ENCODE measurements at regions not wholly inside any gene's neighbourhood (a gene's known extent, or its start where the extent isn't known, plus 50 kb on each side); places are given as distances from the start of the nearest gene placed in this dataset.

GRCh38 chr22:26952004-26952403 lies 294.6 kb downstream of the MIAT start:
- Histone ChIP-seq H3K4me3 (ENCODE audit: low read depth, low read length) (no peak overlapping the region), H3K27me3 (ENCODE audit: control insufficient read depth, insufficient read depth, low read length) (peaks cover 35% of the 10 kb centered on the region), H3K36me3 (ENCODE audit: control insufficient read depth, insufficient read depth, low read length) (no peaks in the 10 kb centered on the region)
- no peak for DNase-seq (ENCODE audit: low read depth)
- no peak for TF ChIP-seq CTCF (IDR thresholded peaks at IDR 0.05; ENCODE audit: insufficient read depth, low read length, poor library complexity, severe bottlenecking)

GRCh38 chr22:26952451-26953011 lies 295.1 kb downstream of the MIAT start:
- no peak for DNase-seq (ENCODE audit: low read depth)
- Histone ChIP-seq H3K36me3 (ENCODE audit: control insufficient read depth, insufficient read depth, low read length) (no peaks in the 10 kb centered on the region), H3K27me3 (ENCODE audit: control insufficient read depth, insufficient read depth, low read length) (peaks cover 35% of the 10 kb centered on the region), H3K4me3 (ENCODE audit: low read depth, low read length) (no peak overlapping the region)
- TF ChIP-seq CTCF (IDR thresholded peaks at IDR 0.05; ENCODE audit: insufficient read depth, low read length, poor library complexity, severe bottlenecking), result no peak

GRCh38 chr22:26953012-26953883 lies 295.9 kb downstream of the MIAT start:
- Histone ChIP-seq H3K36me3 (ENCODE audit: control insufficient read depth, insufficient read depth, low read length) (no peaks in the 10 kb centered on the region), H3K4me3 (ENCODE audit: low read depth, low read length) (no peak overlapping the region), H3K27me3 (ENCODE audit: control insufficient read depth, insufficient read depth, low read length) (peaks cover 35% of the 10 kb centered on the region)
- TF ChIP-seq CTCF (IDR thresholded peaks at IDR 0.05; ENCODE audit: insufficient read depth, low read length, poor library complexity, severe bottlenecking), result no peak
- no peak for DNase-seq (ENCODE audit: low read depth)

GRCh38 chr22:26956371-26956770 lies 299.0 kb downstream of the MIAT start:
- no peak for TF ChIP-seq CTCF (IDR thresholded peaks at IDR 0.05; ENCODE audit: insufficient read depth, low read length, poor library complexity, severe bottlenecking)

GRCh38 chr22:26957176-26957575 lies 299.8 kb downstream of the MIAT start:
- TF ChIP-seq CTCF (IDR thresholded peaks at IDR 0.05; ENCODE audit: insufficient read depth, low read length, poor library complexity, severe bottlenecking), result no peak
- no peak overlapping the region for H3K4me3 ChIP-seq (ENCODE audit: low read depth, low read length)
- H3K27me3 ChIP-seq (ENCODE audit: control insufficient read depth, insufficient read depth, low read length), result peaks cover 29% of the 10 kb centered on the region
- no peaks in the 10 kb centered on the region for H3K36me3 ChIP-seq (ENCODE audit: control insufficient read depth, insufficient read depth, low read length)
- no peak for DNase-seq (ENCODE audit: low read depth)

More at GRCh38 chr22:26956371-26956770, 299.0 kb downstream of the MIAT start:
- Histone ChIP-seq H3K27me3 (ENCODE audit: control insufficient read depth, insufficient read depth, low read length) (peaks cover 36% of the 10 kb centered on the region), H3K4me3 (ENCODE audit: low read depth, low read length) (no peak overlapping the region), H3K36me3 (ENCODE audit: control insufficient read depth, insufficient read depth, low read length) (no peaks in the 10 kb centered on the region)
- no peak for DNase-seq (ENCODE audit: low read depth)

Data from kidney epithelial cell (primary cell).